NAMALWA (cell line): ENCODE measurements at regions not wholly inside any gene's neighbourhood (a gene's known extent, or its start where the extent isn't known, plus 50 kb on each side); places are given as distances from the start of the nearest gene placed in this dataset.
"Not testable (repeated sequence)": the region's sequence is repeated elsewhere in the genome, so short reads cannot be mapped to it uniquely, and the experiment has no call there.

Experiments used
- DNase-seq: peaks from one replicate; pipeline ENCODE4 v3.0.0-alpha.2; 2015; ENCODE audit warnings: low spot score

DNA sequence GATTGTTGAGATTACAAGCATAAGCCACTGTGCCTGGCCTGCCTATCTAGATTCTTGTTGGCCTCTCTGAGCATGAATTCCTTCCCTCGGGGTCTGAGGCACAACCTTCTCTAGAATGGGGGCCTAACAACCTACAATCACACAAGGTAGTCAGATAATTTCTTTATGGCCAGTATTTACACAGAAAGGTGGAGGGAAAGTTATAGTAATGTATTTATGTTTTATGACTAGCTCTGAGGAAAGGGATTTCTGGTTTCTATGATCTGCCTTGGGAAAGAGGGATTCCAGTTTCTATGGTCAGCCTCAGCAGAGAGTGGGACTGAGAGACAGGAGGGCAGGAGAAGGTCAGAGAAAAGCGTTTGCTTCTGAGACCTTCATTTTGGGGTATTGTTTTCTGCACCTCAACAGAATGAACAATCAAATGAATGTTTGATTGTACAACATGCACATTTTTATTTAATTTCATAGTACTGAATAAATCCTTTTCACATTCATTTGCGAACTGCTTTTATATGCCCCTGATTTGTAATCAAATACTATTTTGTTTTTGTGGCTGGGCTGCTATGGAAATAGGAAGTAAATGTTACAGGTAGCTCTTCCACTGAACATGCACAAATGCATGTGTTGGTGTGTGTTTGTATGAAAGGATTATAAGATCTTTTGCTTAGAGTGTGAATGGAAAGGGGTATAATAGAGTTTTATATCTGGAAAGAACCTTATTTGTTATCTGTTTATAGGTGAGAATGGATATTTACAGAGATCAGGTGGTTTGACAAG is 499.7 kb upstream of the RGS6 start:
- no peak for DNase-seq

DNA sequence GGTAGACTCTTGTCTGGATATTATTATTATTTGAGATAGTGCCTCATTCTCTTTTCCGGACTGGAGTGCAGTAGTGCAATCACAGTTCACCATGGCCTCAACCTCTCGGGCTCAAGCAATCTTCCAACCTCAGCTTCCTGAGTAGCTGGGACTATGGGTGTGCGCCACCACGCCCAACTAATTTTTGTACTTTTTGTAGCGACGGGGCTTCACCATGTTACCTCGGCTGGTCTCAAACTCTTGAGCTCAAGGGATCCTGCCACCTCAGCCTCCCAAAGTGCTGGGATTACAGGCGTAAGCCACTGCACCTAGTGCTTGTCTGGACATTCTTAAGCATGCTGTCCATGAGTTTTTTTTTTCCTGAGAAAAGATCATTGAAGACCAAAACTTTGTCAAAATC is 498.9 kb upstream of the RGS6 start:
- DNase-seq = no peak

DNA sequence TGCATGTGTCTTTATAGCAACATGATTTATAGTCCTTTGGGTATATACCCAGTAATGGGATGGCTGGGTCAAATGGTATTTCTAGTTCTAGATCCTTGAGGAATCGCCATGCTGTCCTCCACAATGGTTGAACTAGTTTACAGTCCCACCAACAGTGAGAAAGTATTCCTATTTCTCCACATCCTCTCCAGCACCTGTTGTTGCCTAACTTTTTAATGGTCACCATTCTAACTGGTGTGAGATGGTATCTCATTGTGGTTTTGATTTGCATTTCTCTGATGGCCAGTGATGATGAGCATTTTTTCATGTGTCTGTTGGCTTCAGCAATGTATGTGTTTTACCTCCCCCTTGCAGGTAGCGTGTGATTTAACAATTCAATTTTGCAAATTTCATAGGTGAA is 496.6 kb upstream of the RGS6 start:
- DNase-seq = not testable (repeated sequence)

DNA sequence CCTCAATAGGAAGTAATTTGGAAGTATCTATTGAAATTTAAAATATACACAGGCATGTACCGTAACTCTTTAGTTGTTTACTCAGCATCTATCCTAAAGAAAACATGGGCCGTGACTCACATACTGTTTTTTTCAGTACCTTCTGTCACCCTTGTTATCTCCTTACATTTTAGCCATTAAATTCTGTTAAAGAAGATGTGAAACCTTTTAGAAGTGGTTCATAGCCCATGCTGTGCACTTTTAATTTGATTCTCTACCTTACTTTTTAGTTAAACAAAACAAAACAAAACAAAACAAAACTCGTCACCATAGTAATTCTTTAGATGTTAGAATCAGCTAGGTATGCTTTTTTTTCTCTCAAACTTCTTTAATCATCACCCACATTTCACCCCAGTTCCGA is 494.4 kb upstream of the RGS6 start:
- DNase-seq = no peak

DNA sequence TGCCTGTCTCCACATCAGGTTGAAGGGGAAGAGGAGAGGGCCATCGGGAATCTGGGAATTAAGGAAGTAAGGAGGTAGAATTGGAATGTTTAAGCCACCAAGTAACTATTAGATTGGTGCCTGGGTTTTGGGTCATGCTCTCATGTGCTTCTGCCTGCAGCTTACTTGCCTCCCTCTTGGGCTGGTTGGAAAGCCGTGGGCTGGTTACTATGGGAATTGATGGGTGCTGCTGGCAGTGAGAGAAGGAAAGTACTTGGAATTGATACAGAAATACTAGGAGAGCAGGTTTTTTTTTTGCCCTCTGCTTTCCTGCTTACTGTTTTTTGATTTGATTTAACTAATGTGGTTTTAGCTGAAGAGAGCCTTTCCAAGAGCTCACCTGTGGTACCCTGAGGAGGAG is 493.5 kb upstream of the RGS6 start:
- no peak for DNase-seq

DNA sequence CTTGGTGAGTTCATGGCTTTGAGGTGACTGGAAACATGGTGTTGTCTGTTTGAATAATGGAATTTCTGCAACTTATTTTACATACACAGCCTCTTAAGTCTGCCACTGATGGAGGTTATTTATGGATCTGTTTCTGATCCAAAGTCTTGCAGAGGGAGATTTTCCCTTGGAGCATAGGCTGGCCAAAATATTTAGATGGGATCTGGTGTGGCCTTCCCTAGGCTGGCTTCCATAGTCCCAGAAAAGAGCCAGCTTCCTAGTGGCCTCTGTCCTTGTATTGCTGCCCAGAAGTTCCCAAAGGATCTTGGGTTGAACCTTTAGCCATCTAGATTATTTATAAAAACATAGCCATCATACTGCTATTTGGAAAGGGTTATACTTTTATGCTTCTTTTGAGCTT is 491.1 kb upstream of the RGS6 start:
- no peak for DNase-seq

DNA sequence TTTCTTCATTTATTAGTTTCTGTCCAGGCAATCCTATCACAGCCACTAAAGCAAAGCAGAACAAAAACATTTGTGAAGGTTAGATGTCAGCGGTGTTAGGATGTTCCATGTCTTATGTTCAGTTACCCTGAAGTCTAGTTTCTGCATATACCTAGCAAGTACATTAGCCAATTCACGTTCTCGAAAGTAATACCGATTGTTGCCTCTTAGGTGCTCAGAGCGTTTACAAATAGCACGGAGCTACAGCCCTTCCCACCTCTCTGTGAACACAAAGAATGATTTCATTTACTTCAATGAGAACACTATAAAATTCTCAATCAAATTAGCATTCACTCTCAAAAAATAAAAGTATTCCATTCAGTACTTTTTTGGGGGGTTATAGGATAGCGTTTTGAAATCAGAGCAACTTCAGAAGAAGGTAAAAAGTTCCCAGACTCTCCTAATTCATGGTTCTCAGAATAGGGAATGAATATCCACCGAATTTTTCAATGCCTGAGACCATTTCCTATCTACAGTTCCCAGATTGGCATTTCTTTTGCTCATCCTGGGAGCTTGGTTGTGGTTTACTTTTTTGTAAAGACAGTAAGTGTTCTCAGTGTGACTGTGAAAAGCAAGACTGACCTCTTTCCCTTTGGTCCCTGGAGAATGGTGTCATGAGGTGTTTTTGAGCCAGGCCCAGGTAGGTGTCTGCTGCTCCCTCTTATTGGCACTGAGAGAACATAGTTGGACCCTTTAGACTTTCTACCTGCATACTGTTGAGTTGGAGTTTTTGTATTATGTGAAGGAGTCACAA is 488.0 kb upstream of the RGS6 start:
- no peak for DNase-seq

DNA sequence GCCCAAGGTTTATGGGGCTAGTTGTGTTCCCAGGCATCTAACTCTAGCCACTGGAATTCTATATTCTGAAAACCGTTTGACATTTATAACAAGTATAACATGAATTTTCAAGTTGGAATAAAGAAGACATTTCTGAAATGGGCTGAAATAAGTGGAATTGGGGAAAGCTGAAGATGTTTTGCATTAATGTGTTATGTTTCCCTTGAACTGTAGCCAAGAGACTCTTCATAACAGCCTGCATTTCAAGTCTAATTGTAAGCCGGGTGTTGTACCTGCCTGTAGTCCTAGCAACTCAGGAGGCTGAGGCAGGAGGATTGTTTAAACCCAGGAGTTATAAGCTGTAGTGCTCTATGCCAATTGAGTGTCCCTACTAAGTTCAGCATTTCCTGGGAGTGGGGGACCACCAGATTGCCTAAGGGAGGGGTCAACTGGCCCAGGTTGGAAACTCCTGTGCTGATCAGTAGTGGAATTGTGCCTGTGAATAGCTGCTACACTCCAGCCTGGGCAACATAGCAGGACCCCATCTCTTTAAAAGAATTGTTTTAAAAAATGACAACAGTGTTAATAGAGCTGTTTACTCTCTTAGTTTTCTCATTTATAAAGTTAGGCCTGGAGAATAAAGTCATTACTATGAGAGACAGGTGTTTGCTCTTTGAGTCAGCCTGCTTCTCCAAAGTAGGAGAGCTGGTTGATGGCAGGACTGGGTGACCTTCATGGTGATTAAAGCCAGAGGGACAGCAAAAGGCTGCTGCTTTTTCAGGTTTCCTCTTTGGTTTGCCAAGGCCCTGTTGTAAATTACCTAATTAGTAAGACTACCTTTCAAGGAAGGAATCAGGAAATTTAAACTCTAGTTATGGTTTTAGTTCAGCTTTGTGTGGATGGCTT is 483.6 kb upstream of the RGS6 start:
- DNase-seq = no peak

DNA sequence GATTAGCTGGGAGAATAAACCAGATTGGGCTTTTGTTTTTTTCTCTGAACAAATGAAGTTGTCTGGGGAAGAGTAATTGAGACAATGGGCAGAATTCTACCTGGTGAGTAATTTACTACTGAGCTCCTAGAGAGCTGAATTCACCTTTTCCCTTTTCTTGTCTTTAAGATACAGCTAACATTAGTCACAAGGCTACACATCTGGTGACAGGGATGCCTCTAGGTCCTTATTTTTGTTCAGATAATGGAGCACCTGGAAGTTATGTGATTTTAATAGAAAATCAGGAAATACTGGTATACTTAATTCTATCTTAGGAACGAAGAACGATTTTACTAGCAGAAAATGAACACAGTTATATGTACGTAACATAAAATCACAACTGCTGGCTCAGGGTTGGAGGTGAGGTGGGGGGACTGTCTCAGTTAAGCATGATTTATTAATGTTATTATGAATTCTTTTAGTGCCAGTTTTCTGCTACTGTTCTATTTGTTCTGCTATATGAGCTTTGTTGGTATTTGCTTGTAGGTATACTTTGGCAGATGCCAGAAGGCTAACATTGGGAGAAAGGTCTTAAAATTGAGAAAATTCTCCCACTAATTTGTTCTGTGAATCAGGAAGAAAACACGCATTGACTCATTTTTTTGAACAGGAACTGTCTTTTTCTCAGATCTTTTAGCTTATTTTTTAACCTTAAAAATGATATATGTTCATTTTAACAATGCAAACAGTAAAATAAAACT is 482.7 kb upstream of the RGS6 start:
- DNase-seq = no peak

DNA sequence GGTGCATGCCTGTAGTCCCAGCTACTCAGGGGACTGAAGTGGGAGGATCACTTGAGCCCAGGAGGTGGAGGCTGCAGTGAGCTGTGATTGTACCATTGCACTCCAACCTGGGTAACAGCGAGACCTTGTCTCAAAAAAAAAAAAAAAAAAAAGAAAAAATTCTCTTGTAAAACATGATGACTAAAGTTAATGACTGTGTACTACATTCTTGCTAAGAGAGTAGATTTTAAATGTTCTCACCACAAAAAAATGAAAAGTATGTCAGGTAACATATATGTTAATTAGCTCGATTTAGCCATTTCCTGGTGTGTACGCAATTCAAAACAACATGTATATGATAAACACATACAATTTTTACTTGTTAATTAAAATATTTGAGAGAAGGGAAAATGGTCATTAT is 480.7 kb upstream of the RGS6 start:
- no peak for DNase-seq

DNA sequence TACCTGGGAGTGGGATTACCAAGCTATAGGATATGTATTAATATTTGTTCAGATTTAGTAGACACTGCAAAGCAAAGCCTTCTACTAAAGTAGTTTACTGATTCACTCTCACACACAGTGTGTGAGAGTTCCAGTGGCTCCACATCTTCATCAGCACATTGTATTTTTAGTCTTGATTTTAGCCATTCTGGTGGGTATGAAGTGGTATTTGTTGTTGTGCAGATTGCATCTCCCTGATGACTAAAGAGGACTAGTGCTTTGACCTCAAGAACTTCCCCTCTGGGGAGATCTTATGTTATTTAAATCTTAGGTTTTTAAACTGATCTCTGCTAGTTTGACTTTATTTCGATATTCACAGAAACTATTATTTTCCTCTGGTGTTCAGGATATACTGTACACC is 479.7 kb upstream of the RGS6 start:
- no peak for DNase-seq

DNA sequence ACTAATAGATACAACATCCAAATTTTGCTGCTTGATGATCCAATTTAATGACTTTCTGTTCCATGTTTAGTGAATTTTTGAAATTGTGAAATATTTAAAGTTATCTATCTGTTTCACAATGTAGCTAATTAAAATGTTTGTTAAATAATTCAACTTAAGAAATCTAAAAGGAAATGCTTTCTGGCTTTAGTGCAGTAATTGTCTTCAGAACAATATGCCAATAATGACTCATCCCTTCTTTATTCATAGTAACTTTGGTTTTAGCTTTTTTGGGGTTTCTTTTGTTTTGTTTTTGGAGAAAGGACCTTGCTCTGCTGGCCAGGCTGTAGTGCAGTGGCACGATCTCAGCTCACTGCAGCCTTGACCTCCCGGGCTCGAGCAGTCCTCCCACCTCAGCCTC is 479.2 kb upstream of the RGS6 start:
- DNase-seq = no peak

DNA sequence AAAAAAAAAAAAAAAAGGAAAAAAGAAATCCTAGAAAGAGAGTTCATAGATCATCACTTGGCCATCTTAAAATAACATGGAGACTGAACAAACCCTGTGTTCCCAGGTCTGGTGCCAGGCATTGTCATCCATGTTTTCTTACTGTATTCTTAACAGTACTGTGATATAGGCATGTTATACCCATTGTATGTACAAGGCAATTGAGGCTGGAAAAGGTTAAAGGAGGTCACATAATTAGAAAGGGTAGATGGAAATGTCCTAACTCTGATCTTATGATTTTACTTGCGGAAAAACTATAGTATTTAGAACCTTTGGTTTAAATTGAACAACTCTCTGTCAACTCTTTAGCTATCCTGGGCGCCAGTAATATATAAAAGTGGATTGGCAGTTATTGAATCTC is 478.2 kb upstream of the RGS6 start:
- DNase-seq = no peak

DNA sequence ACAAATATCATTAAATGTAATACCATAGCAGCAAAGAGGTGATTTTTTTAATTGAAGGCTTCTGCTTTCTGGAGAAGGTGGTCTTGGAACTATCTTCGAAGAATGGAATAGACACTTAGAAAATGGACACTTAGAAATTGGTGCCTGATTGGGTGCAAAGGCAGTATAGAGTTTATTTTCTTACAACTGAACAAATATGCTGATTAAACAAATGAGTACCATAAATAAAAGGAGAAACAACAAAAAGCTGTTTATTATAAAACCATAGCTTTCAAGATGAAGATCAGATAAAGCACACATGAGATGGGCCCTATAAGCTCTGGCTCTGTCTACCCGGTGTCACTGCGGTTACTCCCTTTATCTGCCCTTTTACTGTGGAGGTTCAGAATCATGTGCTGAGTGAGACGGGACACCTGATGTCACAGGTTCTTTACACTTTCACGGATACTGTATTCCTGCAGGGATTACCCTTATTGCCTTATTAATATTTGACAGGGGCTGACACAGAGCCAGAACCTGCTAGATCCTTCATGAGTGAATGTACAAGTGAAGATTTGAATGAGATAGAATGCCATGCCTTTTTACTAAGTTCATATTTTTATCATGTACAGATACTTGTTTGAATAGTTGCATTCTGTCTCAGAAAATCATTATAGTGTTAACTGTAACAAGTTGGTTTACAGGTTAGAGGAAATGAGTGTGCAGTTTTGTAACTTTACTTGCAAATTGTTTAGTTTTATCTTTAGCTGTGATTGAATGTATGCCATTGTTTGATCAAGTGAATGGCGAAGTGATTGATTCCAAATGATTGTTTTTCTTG is 477.5 kb upstream of the RGS6 start:
- DNase-seq = no peak

DNA sequence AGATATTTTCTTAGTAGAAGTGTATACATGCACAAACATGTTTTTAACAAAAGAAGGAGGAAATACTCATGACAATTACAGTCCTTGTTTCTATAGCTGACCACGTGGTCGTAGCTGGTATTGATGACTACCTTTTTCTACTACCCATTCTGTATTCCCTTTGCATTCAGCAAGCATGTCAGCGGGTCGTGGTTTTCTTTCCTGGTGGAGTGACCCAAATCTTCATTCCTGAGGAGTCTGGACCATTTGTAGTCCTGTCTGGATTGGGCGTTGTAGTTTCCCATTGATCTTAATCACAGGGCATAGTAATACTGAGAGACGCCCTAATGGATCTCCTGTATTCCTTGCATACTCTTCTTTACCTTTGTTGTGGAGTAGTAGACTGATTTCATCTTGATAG is 472.1 kb upstream of the RGS6 start:
- no peak for DNase-seq

DNA sequence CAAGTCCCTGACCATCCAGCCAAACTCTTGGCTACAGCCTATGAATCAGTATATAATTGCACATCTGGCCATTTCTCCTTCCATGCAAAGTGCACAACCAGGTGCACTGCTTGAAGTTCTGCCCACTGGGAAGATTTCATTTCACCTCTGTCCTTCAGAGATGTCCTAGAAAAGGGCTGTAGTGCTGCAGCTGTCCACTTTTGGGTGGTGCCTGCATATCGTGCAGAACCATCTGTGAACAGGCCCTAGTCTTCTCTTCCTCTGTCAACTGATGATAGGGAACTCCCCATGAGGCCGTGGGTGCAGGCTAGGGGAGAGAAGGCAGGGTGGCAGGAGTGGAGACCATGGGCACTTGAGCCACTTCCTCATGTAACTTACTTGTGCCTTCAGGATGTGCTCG is 470.6 kb upstream of the RGS6 start:
- not testable (repeated sequence) for DNase-seq

DNA sequence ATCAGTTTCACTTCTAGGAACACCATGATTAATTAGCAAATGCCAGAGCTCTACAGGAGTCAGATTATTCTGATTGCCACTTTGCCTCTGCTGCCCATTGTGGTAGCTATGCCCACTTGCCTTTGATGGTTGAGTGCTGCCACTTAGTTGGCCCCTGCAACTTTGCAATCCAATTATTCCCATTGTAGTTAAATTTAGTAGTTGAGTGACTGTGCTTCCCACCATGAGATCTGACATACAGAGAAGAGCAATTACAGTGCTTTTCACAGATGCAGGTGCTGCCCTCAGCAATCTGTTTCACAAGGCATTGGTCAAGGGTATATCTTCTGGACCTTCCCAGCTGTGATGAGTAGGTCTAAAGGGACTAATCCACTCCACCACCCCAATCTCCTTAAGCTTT is 468.4 kb upstream of the RGS6 start:
- DNase-seq = no peak

DNA sequence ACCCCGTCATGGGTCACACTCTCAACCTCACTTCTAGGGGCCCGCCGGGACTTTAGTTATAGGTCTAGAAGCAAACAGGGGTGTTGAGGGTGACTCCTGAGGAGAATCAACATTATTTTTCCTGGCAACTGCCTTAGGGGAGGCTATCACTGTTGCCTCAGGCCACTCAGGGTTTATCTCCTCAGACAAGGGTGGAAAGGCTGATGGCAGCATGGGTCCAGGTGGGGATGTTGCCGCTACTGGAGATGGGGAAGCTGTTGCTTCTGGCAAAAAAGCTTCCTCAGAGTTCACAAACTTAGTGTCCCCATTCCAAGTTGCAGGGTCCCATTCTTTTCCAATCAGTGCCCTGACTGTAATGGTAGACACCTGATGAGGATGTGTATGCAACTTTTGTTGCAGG is 467.4 kb upstream of the RGS6 start:
- no peak for DNase-seq

DNA sequence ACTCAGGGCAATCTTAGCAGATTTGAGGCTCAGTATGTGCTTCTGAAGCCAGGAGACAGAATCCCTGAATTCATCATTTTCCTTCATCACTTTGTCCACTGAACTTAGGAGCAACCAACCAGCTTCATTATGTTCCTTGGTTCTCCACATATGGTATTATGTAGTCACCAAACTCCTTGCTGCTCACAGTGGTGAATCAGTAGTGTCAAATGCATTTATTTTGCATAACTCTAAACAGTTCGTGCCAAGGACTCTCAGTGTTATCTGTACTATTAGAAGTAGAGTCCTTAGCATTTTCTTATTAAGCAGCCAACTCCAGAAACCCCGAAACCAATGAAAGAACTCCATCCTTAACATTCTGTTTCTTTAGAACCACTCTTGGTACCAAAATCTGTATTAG is 466.9 kb upstream of the RGS6 start:
- DNase-seq = no peak

DNA sequence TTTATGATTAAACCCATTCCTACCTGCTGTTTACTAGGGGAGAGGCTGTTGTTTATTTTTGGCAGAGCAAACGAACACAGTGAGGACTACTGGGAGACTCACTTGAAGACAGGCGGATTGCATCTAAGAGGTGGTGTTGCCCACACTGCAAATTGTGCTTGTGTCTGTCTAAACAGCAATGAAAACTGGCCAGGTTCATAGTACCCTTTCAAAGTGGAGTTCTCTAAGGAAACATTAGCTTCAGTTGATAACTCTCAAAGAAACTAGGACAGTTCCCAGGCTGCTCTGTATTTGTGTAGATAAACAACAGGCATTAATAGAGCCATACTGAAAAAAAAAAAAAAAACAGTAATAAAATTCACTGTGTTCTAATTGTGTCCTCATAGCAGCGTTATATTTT is 466.0 kb upstream of the RGS6 start:
- no peak for DNase-seq

DNA sequence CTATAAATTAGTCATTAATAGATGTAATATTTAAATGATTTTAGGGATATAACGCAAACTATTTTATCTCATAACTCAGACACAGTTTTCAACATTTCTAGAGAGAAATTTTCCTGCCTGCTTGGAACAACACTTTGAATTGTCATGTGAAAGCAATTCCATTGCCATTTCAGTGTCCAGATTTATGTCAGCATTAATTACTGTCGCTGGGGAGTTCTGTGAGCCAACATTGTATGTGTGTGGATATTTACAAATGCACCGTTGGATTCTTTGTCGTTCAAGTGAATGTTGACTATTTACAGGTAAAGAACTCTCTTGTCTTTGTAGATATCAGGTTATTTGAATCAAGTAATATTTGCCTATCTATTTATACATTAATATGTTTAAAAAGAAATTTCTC is 465.3 kb upstream of the RGS6 start:
- no peak for DNase-seq
